ENCODE measurements at regions not wholly inside any gene's neighbourhood (a gene's known extent, or its start where the extent isn't known, plus 50 kb on each side); places are given as distances from the start of the nearest gene placed in this dataset.

GRCh38 chrX:126886997-126887396 lies 67.5 kb downstream of the PRR32 start:
- no peak for DNase-seq (ENCODE audit: low spot score)

- no peak for DNase-seq (ENCODE audit: low spot score)
Observed at GRCh38 chrX:126900937-126901336, 81.4 kb downstream of the PRR32 start.

- no peak for DNase-seq (ENCODE audit: low spot score)
Observed at GRCh38 chrX:126929071-126929470, 109.5 kb downstream of the PRR32 start.

GRCh38 chrX:126967225-126967624 lies 147.7 kb downstream of the PRR32 start:
- DNase-seq (ENCODE audit: low spot score) = no peak

GRCh38 chrX:126982158-126982557 lies 162.6 kb downstream of the PRR32 start:
- no peak for DNase-seq (ENCODE audit: low spot score)

- DNase-seq (ENCODE audit: low spot score) = no peak
Observed at GRCh38 chrX:126985027-126985426, 165.5 kb downstream of the PRR32 start.

GRCh38 chrX:126985981-126986380 lies 166.5 kb downstream of the PRR32 start:
- DNase-seq (ENCODE audit: low spot score) = no peak

- no peak for DNase-seq (ENCODE audit: low spot score)
Observed at GRCh38 chrX:126994032-126994600, 174.6 kb downstream of the PRR32 start.

- no peak for DNase-seq (ENCODE audit: low spot score)
Observed at GRCh38 chrX:127011629-127012028, 192.1 kb downstream of the PRR32 start.

- no peak for DNase-seq (ENCODE audit: low spot score)
Observed at GRCh38 chrX:127025013-127025412, 205.5 kb downstream of the PRR32 start.

- no peak for DNase-seq (ENCODE audit: low spot score)
Observed at GRCh38 chrX:127030016-127030748, 210.7 kb downstream of the PRR32 start.

- peak; percentile 2 for DNase-seq (ENCODE audit: low spot score)
Observed at GRCh38 chrX:127037159-127037558, 217.6 kb downstream of the PRR32 start.

GRCh38 chrX:127038065-127038464 lies 218.5 kb downstream of the PRR32 start:
- DNase-seq (ENCODE audit: low spot score) = peak; percentile 4

GRCh38 chrX:127057891-127058619 lies 238.5 kb downstream of the PRR32 start:
- DNase-seq (ENCODE audit: low spot score) = no peak

GRCh38 chrX:127085939-127086338 lies 266.4 kb downstream of the PRR32 start:
- no peak for DNase-seq (ENCODE audit: low spot score)

GRCh38 chrX:127112726-127113125 lies 293.2 kb downstream of the PRR32 start:
- no peak for DNase-seq (ENCODE audit: low spot score)

- DNase-seq (ENCODE audit: low spot score) = no peak
Observed at GRCh38 chrX:127124871-127125270, 305.3 kb downstream of the PRR32 start.

- no peak for DNase-seq (ENCODE audit: low spot score)
Observed at GRCh38 chrX:127128282-127128681, 308.8 kb downstream of the PRR32 start.

GRCh38 chrX:127129510-127129909 lies 310.0 kb downstream of the PRR32 start:
- DNase-seq (ENCODE audit: low spot score) = no peak

GRCh38 chrX:127138218-127138617 lies 318.7 kb downstream of the PRR32 start:
- no peak for DNase-seq (ENCODE audit: low spot score)

GRCh38 chrX:127177966-127178365 lies 358.4 kb downstream of the PRR32 start:
- DNase-seq (ENCODE audit: low spot score) = no peak

GRCh38 chrX:127187095-127187494 lies 367.6 kb downstream of the PRR32 start:
- DNase-seq (ENCODE audit: low spot score) = no peak

GRCh38 chrX:127190381-127190780 lies 370.9 kb downstream of the PRR32 start:
- DNase-seq (ENCODE audit: low spot score) = no peak
